T-cell (primary cell): ENCODE measurements at regions not wholly inside any gene's neighbourhood (a gene's known extent, or its start where the extent isn't known, plus 50 kb on each side); places are given as distances from the start of the nearest gene placed in this dataset.
"Not testable (repeated sequence)": the region's sequence is repeated elsewhere in the genome, so short reads cannot be mapped to it uniquely, and the experiment has no call there.

Experiments used
- ATAC-seq, 4 experiments: fragments of 200-7000 bp in 3 of 4; fragments of 150-1000 bp in 1 of 4; cut with Tn5 transposase; replicated peaks in 1 of 4; 1 replicate in 3 of 4; 2 replicates in 1 of 4; pipeline ENCODE4 v1.10.0; 2021; ENCODE audit warnings: moderate library complexity in 3 of 4, mild to moderate bottlenecking in 2 of 4, moderate number of reproducible peaks in 1 of 4
- CTCF ChIA-PET, 2 donors: fragments of 300-600 bp; sonication (Branson Sonifier 250); formaldehyde crosslinking; loops; one replicate each; lab custom pipeline; 2022; ENCODE audit warnings: antibody characterized with exemption in 2 of 2; lab: Charles Lee
- POLR2A ChIA-PET, 2 donors: fragments of 300-600 bp; sonication (Branson Sonifier 250); formaldehyde crosslinking; loops; one replicate each; lab custom pipeline; 2022; ENCODE audit warnings: antibody characterized with exemption in 2 of 2; lab: Charles Lee
- DNase-seq, 35 experiments: peaks; one replicate each; pipeline versions ENCODE4 v3.0.0 to v3.0.0-alpha.2; 2013 to 2023
- H3K27ac ChIP-seq: one replicate; pipeline ENCODE4 v1.5.1; 2013; ENCODE audit warnings: low read length
- H3K27me3 ChIP-seq, 2 experiments: replicated peaks in 1 of 2; 1 replicate in 1 of 2; 2 replicates in 1 of 2; pipeline versions ENCODE4 v1.6.1 to v1.7.0; 2013; ENCODE audit warnings: low read length in 1 of 2, mixed read lengths in 1 of 2; ENCODE audit not compliant: control insufficient read depth in 2 of 2, insufficient read depth in 2 of 2; ENCODE audit errors: extremely low read depth in 1 of 2
- H3K36me3 ChIP-seq, 2 donors: 1 replicate in 1 of 2; 2 replicates in 1 of 2; pipeline versions ENCODE4 v1.6.1 to v1.7.0; 2013; ENCODE audit warnings: low read length in 1 of 2; ENCODE audit not compliant: control insufficient read depth in 2 of 2, insufficient read depth in 1 of 2; ENCODE audit errors: extremely low read depth in 1 of 2
- H3K4me1 ChIP-seq, 2 experiments: 1 replicate in 1 of 2; 2 replicates in 1 of 2; pipeline versions ENCODE4 v1.6.1 to v1.7.0; 2013; ENCODE audit warnings: low read length in 2 of 2, mixed read lengths in 1 of 2; ENCODE audit not compliant: insufficient read depth in 2 of 2, control insufficient read depth in 1 of 2; ENCODE audit errors: extremely low read depth in 1 of 2
- H3K4me3 ChIP-seq, 2 donors: 1 replicate in 1 of 2; 2 replicates in 1 of 2; pipeline versions ENCODE4 v1.5.1 to v1.7.0; 2013; ENCODE audit warnings: mild to moderate bottlenecking in 2 of 2, low read length in 1 of 2, moderate library complexity in 1 of 2; ENCODE audit not compliant: control insufficient read depth in 1 of 2; ENCODE audit errors: extremely low read depth in 1 of 2
- H3K9me3 ChIP-seq: 2 replicates; pipeline ENCODE4 v1.7.0; 2013
- H3K27ac Mint-ChIP-seq, 2 donors: one replicate each; pipeline ENCODE4 v1.8.0; 2020 to 2021; ENCODE audit warnings: mild to moderate bottlenecking in 2 of 2, mixed read lengths in 2 of 2
- H3K27me3 Mint-ChIP-seq, 2 donors: one replicate each; pipeline ENCODE4 v1.8.0; 2021 to 2022; ENCODE audit warnings: mixed read lengths in 2 of 2
- H3K36me3 Mint-ChIP-seq: one replicate; pipeline ENCODE4 v1.8.0; 2021; ENCODE audit warnings: mixed read lengths
- H3K4me1 Mint-ChIP-seq, 3 donors: one replicate each; pipeline ENCODE4 v1.8.0; 2020 to 2022; ENCODE audit warnings: mixed read lengths in 3 of 3, mild to moderate bottlenecking in 1 of 3
- H3K4me3 Mint-ChIP-seq, 3 donors: one replicate each; pipeline ENCODE4 v1.8.0; 2020 to 2022; ENCODE audit warnings: mild to moderate bottlenecking in 3 of 3, mixed read lengths in 3 of 3, moderate library complexity in 3 of 3
- H3K9me3 Mint-ChIP-seq, 3 donors: one replicate each; pipeline ENCODE4 v1.8.0; 2020 to 2022; ENCODE audit warnings: mixed read lengths in 3 of 3
- WGBS: methylation state at CpG from one replicate; pipeline ENCODE4 v1.1.5; 2013; ENCODE audit warnings: missing lambda C conversion rate; ENCODE audit not compliant: insufficient coverage; 5-methylcytosine and 5-hydroxymethylcytosine counted together

DNA sequence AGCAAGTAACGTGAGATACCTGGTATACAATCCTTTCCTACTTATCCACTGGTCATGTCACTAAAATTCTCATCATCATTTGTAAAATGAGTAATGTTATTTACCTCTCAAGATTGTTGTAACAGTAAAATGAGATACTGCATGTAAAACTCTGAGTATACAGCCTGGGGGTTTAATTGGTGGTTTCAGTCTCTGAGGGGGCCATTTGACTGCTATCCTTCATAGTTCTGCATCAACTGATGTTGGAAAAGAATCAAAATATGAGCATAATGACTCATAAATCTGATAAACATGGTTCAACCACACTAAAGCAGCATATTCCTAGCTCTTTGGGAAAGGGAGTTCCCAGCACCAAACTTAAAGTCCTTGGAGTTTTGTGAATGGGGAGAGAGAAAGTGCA lies 181.0 kb upstream of the GHR start:
- no peaks in the 10 kb centered on the region for H3K4me1 Mint-ChIP-seq
- no peaks in the 10 kb centered on the region for H3K27me3 Mint-ChIP-seq
- ATAC-seq (no peak), DNase-seq (no peak)
- no peaks in the 10 kb centered on the region for H3K36me3 Mint-ChIP-seq
- no peaks in the 10 kb centered on the region for H3K9me3 ChIP-seq
- ChIA-PET CTCF (no interaction called here), POLR2A (no interaction called here)
- H3K27ac ChIP-seq: no peak overlapping the region
- WGBS: no CpG with 5 or more reads among the region's 1 CpG
- H3K4me3 Mint-ChIP-seq: no peak overlapping the region
- no peaks in the 10 kb centered on the region for H3K27me3 ChIP-seq
- H3K4me3 ChIP-seq: no peak overlapping the region
- H3K27ac Mint-ChIP-seq: no peak overlapping the region
- no peaks in the 10 kb centered on the region for H3K4me1 ChIP-seq
- H3K36me3 ChIP-seq: no peaks in the 10 kb centered on the region
- peaks cover 0 to 3% (median 0%) of the 10 kb centered on the region in 3 donors for H3K9me3 Mint-ChIP-seq

DNA sequence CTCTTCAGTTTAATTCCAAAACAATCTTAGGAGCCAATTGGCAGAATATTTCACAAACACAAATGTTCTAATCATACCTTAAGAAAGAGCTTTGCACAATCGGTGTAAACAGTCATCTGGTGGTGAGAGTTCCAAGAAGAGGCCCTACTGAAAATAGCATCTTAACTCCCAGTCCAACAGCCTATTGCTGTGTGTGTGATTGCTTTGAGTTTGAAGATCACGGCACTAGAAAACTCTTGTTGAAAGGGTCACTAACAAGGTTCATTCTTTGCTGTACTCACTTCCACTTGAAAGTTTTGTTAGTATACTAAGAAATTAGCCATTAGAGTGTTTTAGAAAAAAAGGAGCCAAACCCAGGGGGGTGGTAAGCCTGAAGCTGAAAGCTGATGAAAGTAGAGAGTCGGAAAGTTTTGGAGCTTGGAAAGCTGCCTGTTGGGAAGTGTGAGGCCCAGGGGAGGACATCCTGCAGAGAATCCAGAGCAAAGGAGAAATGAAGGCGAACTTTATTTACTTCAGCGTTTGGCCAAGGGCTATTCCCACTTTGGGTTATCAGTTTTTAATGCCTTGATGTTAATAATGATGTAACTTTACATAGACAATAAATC lies 180.3 kb upstream of the GHR start:
- Mint-ChIP-seq H3K27ac (no peak overlapping the region), H3K4me1 (no peaks in the 10 kb centered on the region), H3K4me3 (no peak overlapping the region), H3K9me3 (peaks cover 0 to 3% (median 0%) of the 10 kb centered on the region in 3 donors), H3K27me3 (no peaks in the 10 kb centered on the region), H3K36me3 (no peaks in the 10 kb centered on the region)
- Histone ChIP-seq H3K27ac (no peak overlapping the region), H3K4me1 (no peaks in the 10 kb centered on the region), H3K27me3 (no peaks in the 10 kb centered on the region), H3K4me3 (no peak overlapping the region), H3K9me3 (no peaks in the 10 kb centered on the region), H3K36me3 (no peaks in the 10 kb centered on the region)
- ChIA-PET CTCF (no interaction called here), POLR2A (no interaction called here)
- ATAC-seq (no peak), DNase-seq (no peak)
- 100% methylated on average over 1 of the region's 5 CpGs for WGBS

- no peak for DNase-seq
- Mint-ChIP-seq H3K9me3 (peaks cover 0 to 8% (median under 1%) of the 10 kb centered on the region in 3 donors), H3K27ac (no peak overlapping the region), H3K4me1 (no peaks in the 10 kb centered on the region), H3K27me3 (no peaks in the 10 kb centered on the region), H3K4me3 (no peak overlapping the region), H3K36me3 (no peaks in the 10 kb centered on the region)
- ChIA-PET POLR2A (no interaction called here), CTCF (no interaction called here)
- Histone ChIP-seq H3K36me3 (no peaks in the 10 kb centered on the region), H3K27me3 (no peaks in the 10 kb centered on the region), H3K4me1 (no peaks in the 10 kb centered on the region), H3K4me3 (no peak overlapping the region), H3K9me3 (no peaks in the 10 kb centered on the region), H3K27ac (no peak overlapping the region)
- WGBS: no CpG with 5 or more reads among the region's 5 CpGs
- ATAC-seq: no peak
Measured at GRCh38 chr5:42252306-42252705, 170.9 kb upstream of the GHR start.

DNA sequence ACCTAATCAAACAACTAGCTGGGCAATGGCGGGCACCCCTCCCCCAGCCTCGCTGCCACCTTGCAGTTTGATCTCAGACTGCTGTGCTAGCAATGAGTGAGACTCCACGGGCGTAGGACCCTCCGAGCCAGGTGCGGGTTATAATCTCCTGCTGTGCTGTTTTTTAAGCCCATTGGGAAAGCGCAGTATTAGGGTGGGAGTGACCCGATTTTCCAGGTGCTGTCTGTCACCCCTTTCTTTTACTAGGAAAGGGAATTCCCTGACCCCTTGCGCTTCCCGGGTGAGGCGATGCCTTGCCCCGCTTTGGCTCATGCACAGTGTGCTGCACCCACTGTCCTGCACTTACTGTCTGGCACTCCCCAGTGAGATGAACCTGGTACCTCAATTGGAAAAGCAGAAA lies 163.3 kb upstream of the GHR start:
- H3K36me3 ChIP-seq, H3K4me3 Mint-ChIP-seq, CTCF ChIA-PET, H3K4me1 Mint-ChIP-seq, H3K4me3 ChIP-seq, H3K27me3 ChIP-seq, DNase-seq, H3K36me3 Mint-ChIP-seq, POLR2A ChIA-PET, H3K27ac Mint-ChIP-seq, H3K9me3 ChIP-seq, ATAC-seq, H3K4me1 ChIP-seq, H3K27ac ChIP-seq, H3K27me3 Mint-ChIP-seq: not testable (repeated sequence)
- peaks cover 0 to 16% (median 2%) of the 10 kb centered on the region in 3 donors for H3K9me3 Mint-ChIP-seq
- WGBS: 100% methylated on average over 4 of the region's 12 CpGs

GRCh38 chr5:42267091-42267490 lies 156.1 kb upstream of the GHR start:
- Histone ChIP-seq H3K36me3 (no peaks in the 10 kb centered on the region), H3K4me1 (no peaks in the 10 kb centered on the region), H3K27ac (no peak overlapping the region), H3K4me3 (no peak overlapping the region), H3K27me3 (no peaks in the 10 kb centered on the region), H3K9me3 (no peaks in the 10 kb centered on the region)
- no peak overlapping the region for H3K4me3 Mint-ChIP-seq
- H3K36me3 Mint-ChIP-seq: no peaks in the 10 kb centered on the region
- ChIA-PET CTCF (no interaction called here), POLR2A (no interaction called here)
- H3K4me1 Mint-ChIP-seq: no peaks in the 10 kb centered on the region
- no peak overlapping the region for H3K27ac Mint-ChIP-seq
- ATAC-seq (no peak), DNase-seq (no peak)
- H3K27me3 Mint-ChIP-seq: no peaks in the 10 kb centered on the region
- peaks cover 0 to 8% (median 0%) of the 10 kb centered on the region in 3 donors for H3K9me3 Mint-ChIP-seq

GRCh38 chr5:42268170-42268569 lies 155.1 kb upstream of the GHR start:
- H3K4me1 ChIP-seq, H3K27ac Mint-ChIP-seq, CTCF ChIA-PET, H3K4me1 Mint-ChIP-seq, DNase-seq, H3K27me3 Mint-ChIP-seq, H3K9me3 Mint-ChIP-seq, ATAC-seq, H3K36me3 Mint-ChIP-seq, H3K27me3 ChIP-seq, H3K4me3 ChIP-seq, POLR2A ChIA-PET, H3K27ac ChIP-seq, H3K36me3 ChIP-seq, H3K9me3 ChIP-seq, H3K4me3 Mint-ChIP-seq: not testable (repeated sequence)
- 80% methylated on average over 1 of the region's 1 CpG for WGBS

GRCh38 chr5:42268630-42269029 lies 154.6 kb upstream of the GHR start:
- Mint-ChIP-seq H3K36me3 (no peaks in the 10 kb centered on the region), H3K27me3 (no peaks in the 10 kb centered on the region), H3K4me1 (no peaks in the 10 kb centered on the region), H3K4me3 (no peak overlapping the region), H3K27ac (no peak overlapping the region), H3K9me3 (peaks cover 0 to 8% (median 0%) of the 10 kb centered on the region in 3 donors)
- DNase-seq (no peak), ATAC-seq (no peak)
- no peaks in the 10 kb centered on the region for H3K27me3 ChIP-seq
- ChIA-PET POLR2A (no interaction called here), CTCF (no interaction called here)
- no peaks in the 10 kb centered on the region for H3K36me3 ChIP-seq
- no peak overlapping the region for H3K4me3 ChIP-seq
- H3K4me1 ChIP-seq: no peaks in the 10 kb centered on the region
- WGBS: no CpG with 5 or more reads among the region's 2 CpGs
- H3K27ac ChIP-seq: no peak overlapping the region
- H3K9me3 ChIP-seq: no peaks in the 10 kb centered on the region
